ENCODE measurements at regions not wholly inside any gene's neighbourhood (a gene's known extent, or its start where the extent isn't known, plus 50 kb on each side); places are given as distances from the start of the nearest gene placed in this dataset.
"Not testable (repeated sequence)": the region's sequence is repeated elsewhere in the genome, so short reads cannot be mapped to it uniquely, and the experiment has no call there.

GRCh38 chr10:120051671-120052070, 159.1 kb downstream of the SEC23IP start:
- no peak for DNase-seq

DNA sequence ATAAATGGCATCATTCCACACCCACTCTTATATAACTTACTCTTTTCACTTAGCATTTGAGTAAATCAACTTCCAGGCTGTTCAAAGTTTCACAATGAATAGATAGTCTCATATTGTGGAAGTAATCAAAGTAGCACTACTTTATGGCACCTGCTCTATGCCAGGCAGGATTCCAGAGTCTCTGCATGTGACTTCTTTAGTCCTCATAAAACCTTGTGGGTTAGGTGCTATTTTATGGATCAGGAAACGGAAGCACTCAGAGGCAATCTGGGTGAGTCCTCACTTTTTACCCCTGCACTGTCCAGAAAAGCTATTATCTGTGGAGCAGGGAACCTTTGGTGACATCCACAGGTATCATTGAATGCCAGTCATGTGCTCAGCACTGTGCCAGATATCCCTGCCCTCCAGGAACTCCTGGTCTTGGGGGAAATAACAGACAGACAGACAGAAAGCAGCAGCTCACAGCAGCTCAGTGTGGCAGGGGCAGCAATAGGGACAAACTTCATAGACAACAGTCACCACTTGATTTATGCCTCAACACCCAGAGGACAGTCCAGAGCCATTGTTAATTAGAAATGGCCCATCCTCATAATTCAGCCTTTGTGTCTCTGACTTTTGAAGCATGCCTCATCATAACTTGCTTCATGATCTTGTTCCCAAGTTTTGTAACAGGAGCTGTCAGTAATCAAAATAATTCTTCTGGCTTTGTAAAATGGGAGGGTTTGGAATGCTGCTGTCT, 160.6 kb downstream of the SEC23IP start:
- DNase-seq, result no peak

GRCh38 chr10:120059790-120060189, 167.3 kb downstream of the SEC23IP start:
- not testable (repeated sequence) for DNase-seq

DNA sequence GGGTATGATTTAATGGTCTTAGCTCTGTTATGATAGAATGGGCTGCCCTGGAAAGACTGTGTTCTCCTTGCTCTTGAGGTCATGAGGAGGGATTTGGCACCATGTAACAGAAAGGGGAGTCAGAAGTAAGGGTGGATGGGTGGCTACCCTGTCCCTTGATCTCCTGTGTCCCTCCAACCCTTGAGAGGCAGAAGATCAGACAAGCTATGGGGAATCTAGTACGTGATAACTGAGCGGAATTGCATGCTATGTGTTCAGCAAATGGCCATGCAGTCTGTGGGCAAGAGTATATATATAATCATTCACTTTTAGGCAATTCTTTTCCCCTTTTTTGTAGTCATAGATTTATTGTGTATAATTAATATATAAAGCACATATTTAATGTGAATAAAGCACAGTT, 174.9 kb downstream of the SEC23IP start:
- no peak for DNase-seq

GRCh38 chr10:120069700-120070099, 177.2 kb downstream of the SEC23IP start:
- no peak for DNase-seq

DNA sequence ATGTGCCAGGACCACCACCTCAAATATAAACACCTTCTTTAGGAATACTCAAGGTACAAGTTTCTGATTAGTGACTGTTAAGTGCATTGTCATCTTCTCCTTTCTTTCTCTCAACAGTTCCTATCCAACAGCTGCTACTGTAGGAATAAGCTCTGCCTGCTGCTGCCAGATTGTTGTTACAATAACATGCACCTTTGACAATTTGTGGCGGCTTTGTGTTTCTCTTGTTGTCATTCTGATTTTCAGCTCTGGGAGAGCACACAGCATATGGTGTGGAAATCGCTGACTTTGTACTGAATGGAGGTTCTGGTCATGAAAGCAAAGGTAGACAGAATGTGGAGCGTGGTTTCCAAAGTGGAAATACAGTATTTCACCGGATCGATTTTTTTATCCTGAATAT, 182.8 kb downstream of the SEC23IP start:
- DNase-seq, result no peak

DNA sequence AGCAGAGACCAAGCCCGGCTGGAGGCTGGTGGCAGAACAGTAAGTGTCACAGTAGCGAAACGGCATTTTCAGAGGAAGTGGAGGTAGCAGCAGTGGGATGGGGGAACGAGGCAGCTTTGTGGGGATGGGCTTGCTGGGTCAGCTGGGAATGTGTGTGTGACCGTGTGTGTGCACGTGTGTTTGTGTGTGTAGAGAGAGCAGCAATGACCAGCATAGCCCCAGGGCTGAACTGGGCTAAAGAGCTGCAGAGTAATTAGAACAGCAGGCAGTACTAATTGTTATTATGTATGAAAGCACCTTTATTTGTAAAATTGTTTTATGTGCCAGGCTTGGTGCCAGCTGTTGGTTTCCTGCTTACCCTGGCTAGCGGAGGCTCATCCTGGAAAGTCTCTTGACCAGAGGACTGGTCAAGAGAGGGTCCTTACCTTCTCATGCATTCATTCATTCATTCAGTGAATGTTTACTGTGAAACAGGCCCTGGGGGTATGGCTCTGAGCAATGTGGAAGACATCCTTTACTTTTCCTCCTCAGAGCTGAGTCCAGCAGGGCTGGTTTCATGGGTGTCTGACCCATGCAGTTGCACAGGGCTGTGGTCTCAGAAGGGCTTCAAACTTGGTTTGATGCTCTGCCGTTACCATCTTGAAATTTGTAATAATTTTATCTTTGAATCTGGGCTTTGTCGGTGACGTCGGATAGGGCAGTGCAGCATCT, 184.6 kb downstream of the SEC23IP start:
- no peak for DNase-seq

DNA sequence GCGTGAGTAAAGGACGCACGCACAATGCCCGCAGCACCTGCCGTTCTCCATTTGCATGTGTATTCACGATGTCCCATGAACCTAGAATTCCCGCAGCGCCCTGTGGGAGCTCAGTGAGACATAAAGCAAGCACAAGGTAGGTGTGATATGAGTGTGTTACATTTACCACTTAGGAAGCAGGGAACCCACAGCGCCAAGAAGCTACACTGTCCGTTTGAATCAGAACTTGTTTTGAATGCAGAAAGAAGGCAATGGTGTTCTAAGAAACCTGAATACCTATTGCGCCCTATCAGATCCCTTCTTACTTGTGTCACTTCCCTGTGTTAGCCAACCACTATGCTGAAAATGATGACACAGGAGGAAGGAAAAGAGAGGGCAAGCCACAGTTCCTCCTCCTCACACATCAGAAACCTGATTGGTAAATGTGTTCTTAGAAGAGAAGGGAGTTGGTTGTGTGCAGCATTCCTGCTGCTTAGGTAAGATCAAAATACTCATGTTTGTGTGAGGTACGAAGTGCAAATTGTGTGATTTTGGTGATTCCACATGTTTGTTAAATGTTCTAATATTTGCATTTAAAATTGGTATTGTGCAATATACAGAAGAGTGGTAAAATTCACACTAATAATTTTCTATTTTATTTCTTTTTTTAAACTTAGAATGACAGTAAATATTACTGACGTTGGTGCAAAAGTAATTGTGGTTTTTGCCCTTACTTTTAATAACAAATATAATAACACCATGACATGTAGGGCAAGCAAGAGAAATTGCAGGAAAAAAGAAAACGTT, 185.4 kb downstream of the SEC23IP start:
- DNase-seq, result no peak

DNA sequence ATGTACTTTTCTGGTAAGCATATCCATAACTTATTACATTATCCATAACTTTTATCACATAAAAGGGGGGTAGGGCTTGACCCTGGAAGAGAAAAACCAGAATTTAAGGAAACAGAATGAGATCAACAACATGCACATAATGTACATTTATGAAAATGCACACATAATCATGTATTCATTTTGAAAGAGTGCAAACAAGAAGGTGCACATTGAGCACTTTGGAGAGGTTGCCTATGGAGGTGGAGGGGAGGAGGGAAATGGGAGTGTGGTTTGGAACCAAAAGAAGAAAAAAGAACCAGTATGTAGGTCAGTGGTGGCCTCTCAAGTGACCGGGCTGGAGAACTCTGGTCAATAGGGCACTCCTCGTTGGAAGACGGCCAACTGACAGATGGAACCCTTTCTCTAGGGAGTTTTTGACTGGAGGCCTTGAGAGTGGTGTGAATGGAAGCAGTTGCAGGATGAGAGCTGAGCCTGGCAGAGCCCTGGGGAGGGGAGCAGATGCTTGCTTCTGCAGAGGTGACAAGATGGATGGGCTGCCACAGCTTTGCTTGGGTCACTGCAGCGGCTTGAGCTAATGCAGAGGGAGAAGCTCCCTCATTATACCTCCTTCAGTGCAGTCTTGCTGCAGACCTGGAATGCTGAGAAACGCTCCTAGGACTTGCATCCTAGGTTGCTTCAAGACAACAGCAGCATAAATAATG, 192.7 kb downstream of the SEC23IP start:
- no peak for DNase-seq

- DNase-seq, result no peak
Measured at GRCh38 chr10:120086066-120086465, 193.5 kb downstream of the SEC23IP start.

DNA sequence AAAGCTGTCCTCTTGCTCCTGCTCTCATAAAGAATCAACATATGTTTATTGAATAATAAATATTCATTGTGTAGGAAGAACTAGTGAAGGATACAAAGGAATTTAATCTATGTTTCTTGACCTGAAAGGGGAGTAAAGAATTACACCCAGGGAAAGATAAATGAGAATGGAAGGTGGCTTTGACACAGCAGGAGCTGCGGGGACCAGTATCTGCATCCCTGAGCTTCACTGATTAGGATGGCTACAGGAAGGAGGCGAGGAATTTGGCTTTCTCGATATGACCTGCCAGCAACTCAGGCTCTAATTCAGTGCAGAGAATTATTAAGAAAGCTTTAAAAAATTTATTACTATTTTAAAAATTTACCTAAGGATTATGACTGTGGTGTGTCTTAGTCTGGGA, 194.6 kb downstream of the SEC23IP start:
- no peak for DNase-seq

DNA sequence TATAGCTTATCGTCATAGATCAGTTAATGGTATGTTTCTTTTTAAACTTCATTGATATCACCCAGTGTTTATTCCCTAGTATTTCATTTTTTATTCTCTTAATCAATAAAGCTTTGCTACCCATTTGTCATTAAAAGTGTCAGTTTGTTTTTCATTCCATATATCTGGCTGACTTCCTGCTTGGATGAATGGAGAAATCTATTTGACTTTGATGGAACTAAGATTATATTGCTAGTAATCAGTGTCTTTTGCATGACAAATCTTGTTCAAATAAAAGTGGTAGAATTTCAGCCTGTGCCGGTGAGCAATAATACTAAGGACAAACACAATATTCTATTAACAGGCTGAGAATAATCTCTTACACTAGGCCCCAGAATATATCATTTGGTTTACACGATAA, 203.3 kb downstream of the SEC23IP start:
- DNase-seq, result no peak

GRCh38 chr10:120097766-120098165, 205.2 kb downstream of the SEC23IP start:
- DNase-seq, result no peak

- no peak for DNase-seq
Measured at GRCh38 chr10:120098232-120098930, 205.9 kb downstream of the SEC23IP start.

DNA sequence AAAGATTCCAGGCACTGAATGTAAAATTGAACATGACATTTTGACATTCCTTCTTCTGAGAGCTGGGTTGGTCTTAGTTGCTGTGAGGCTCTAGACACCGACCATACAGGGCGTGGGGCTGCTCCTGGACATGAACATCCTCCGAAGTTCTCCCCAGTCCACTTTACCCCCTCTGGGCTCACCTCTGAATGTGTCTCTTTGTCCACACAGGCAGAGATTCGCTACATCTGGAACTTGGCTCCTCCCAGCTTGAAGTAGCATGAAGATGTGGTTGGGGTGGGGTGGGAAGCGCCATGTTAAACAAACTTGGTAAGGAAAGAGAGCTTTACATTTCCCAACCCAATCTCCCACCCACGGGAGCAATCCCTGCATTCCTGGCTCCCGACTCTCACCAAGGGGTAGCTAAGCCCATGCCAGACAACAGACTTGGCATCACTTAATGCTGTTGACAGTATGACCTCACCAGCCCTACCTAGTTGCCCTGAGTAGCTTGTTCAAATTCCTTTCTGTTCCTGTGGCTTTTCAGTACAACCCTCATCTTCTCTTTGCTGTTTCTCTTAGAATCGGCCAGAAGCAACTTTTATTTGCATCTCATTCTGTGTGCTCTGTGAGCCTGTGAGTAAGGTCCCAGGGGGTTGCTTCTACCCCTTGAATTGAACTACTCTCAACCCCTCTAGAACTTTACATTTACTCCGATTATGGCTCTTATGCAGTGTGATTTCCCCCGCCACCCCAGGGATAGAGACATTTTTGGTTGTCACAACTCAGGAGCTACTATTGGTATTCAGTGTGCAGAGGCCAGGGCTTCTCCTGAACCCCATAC, 211.4 kb downstream of the SEC23IP start:
- DNase-seq, result no peak

DNA sequence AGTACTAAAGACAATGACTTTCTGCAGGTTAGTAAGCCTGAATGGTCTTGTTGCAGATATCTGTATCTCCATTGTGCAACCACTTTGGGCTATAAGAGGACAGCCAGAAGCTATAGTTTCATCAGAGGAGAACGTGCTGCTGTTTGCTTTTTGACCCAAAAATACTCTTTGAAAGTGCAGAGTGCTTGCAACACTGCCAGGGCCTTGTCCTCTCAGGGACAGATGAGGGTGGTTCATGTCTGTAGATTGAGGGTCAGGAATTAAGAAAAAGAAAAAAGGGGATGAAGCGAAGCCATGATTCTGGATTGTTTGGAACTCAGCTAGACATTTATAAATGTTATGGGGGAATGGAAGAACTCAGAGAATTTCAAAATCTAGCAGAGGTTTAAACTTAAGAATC, 212.5 kb downstream of the SEC23IP start:
- no peak for DNase-seq

DNA sequence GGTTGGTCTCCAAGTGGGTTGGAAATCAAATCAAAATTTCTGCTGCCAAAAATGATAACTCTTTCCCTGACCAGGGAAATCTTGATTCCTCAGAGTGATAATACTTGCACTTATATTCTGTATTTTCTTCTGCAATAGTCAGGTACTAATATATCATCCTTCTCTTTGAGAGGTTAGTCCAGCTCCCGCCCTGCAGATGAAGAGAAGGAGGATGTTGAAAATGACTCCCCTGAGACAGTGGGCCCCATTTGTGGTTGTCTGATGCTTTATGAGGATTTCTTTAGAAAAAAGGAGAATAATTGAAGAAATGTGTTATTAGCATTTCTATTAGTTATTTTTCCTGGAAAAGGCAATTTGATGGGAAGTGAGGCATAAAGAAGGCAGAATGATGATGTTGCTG, 213.0 kb downstream of the SEC23IP start:
- no peak for DNase-seq

GRCh38 chr10:120108916-120109315, 216.4 kb downstream of the SEC23IP start:
- DNase-seq, result no peak

GRCh38 chr10:120109725-120110124, 217.2 kb downstream of the SEC23IP start:
- not testable (repeated sequence) for DNase-seq

- no peak for DNase-seq
Measured at GRCh38 chr10:120110196-120110595, 217.7 kb downstream of the SEC23IP start.

GRCh38 chr10:120111628-120112027, 219.1 kb downstream of the SEC23IP start:
- DNase-seq, result no peak

GRCh38 chr10:120112809-120113208, 220.3 kb downstream of the SEC23IP start:
- DNase-seq, result no peak

All from activated CD4-positive, alpha-beta T cell treated with anti-CD3 and anti-CD28 coated beads for 48 hours (primary cell).